CD4-positive, alpha-beta T cell treated with Interleukin-6 for 4 hours (primary cell): ENCODE measurements at regions not wholly inside any gene's neighbourhood (a gene's known extent, or its start where the extent isn't known, plus 50 kb on each side); places are given as distances from the start of the nearest gene placed in this dataset.
A peak's percentile ranks its signal among the peaks of the same experiment; 100 is the strongest.
"Not testable (repeated sequence)": the region's sequence is repeated elsewhere in the genome, so short reads cannot be mapped to it uniquely, and the experiment has no call there.

Experiments used
- DNase-seq: peaks from one replicate; pipeline ENCODE4 v3.0.0-alpha.2; 2020; ENCODE audit warnings: mixed read lengths

- DNase-seq: no peak
Measured at GRCh38 chr15:59828861-59829260, 139.7 kb upstream of the BNIP2 start.

- no peak for DNase-seq
Measured at GRCh38 chr15:59828263-59828662, 139.1 kb upstream of the BNIP2 start.

- no peak for DNase-seq
Measured at GRCh38 chr15:59825901-59826300, 136.8 kb upstream of the BNIP2 start.

- DNase-seq: no peak
Measured at GRCh38 chr15:59821286-59821685, 132.2 kb upstream of the BNIP2 start.

GRCh38 chr15:59819092-59819491, 130.0 kb upstream of the BNIP2 start:
- DNase-seq: no peak

GRCh38 chr15:59818336-59818735, 129.2 kb upstream of the BNIP2 start:
- DNase-seq: no peak

GRCh38 chr15:59817834-59818233, 128.7 kb upstream of the BNIP2 start:
- DNase-seq: no peak

- no peak for DNase-seq
Measured at GRCh38 chr15:59817053-59817452, 127.9 kb upstream of the BNIP2 start.

GRCh38 chr15:59814409-59814808, 125.3 kb upstream of the BNIP2 start:
- DNase-seq: peak; percentile 55

- DNase-seq: no peak
Measured at GRCh38 chr15:59812889-59813288, 123.8 kb upstream of the BNIP2 start.

- DNase-seq: no peak
Measured at GRCh38 chr15:59812250-59812870, 123.2 kb upstream of the BNIP2 start.

- peak; percentile 80 for DNase-seq
Measured at GRCh38 chr15:59803293-59803966, 114.3 kb upstream of the BNIP2 start.

- DNase-seq: peak; percentile 4
Measured at GRCh38 chr15:59801649-59802048, 112.5 kb upstream of the BNIP2 start.

GRCh38 chr15:59798605-59798917, 109.4 kb upstream of the BNIP2 start:
- DNase-seq: peak; percentile 4

GRCh38 chr15:59797756-59798604, 108.9 kb upstream of the BNIP2 start:
- DNase-seq: no peak

GRCh38 chr15:59794229-59794886, 105.2 kb upstream of the BNIP2 start:
- DNase-seq: peak; percentile 46

- DNase-seq: peak; percentile 72
Measured at GRCh38 chr15:59792359-59792758, 103.2 kb upstream of the BNIP2 start.

- DNase-seq: peak; percentile 26
Measured at GRCh38 chr15:59791755-59792154, 102.6 kb upstream of the BNIP2 start.

- DNase-seq: no peak
Measured at GRCh38 chr15:59791079-59791478, 102.0 kb upstream of the BNIP2 start.

- DNase-seq: not testable (repeated sequence)
Measured at GRCh38 chr15:59786466-59786865, 97.3 kb upstream of the BNIP2 start.

- DNase-seq: not testable (repeated sequence)
Measured at GRCh38 chr15:59785981-59786380, 96.9 kb upstream of the BNIP2 start.

GRCh38 chr15:59783774-59784520, 94.8 kb upstream of the BNIP2 start:
- not testable (repeated sequence) for DNase-seq

GRCh38 chr15:59779110-59779509, 90.0 kb upstream of the BNIP2 start:
- no peak for DNase-seq
